ENCODE measurements at regions not wholly inside any gene's neighbourhood (a gene's known extent, or its start where the extent isn't known, plus 50 kb on each side); places are given as distances from the start of the nearest gene placed in this dataset.

DNA sequence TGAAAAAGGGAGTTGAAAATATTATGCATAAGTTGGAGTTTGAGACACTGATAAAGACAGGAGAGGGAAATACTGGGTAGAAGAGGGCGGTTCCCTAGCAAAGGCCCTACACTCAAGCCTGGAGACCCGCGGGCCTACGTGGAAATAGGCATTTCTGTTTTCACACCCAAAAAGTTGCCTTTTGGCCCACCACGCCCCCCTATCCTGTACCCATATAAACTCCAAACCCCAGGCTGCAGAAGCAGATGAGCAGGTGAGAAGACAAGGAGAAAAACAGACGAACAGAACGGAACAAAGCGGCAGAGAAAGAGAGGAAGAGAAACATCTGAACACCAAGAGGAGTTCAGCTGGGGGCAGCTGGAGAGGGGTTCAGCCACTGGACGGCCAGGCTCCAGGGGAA, 177.9 kb downstream of the GALC start:
- no peak for TF ChIP-seq POLR2A (IDR thresholded peaks at IDR 0.05)
- TF ChIP-seq, protein P1, sequence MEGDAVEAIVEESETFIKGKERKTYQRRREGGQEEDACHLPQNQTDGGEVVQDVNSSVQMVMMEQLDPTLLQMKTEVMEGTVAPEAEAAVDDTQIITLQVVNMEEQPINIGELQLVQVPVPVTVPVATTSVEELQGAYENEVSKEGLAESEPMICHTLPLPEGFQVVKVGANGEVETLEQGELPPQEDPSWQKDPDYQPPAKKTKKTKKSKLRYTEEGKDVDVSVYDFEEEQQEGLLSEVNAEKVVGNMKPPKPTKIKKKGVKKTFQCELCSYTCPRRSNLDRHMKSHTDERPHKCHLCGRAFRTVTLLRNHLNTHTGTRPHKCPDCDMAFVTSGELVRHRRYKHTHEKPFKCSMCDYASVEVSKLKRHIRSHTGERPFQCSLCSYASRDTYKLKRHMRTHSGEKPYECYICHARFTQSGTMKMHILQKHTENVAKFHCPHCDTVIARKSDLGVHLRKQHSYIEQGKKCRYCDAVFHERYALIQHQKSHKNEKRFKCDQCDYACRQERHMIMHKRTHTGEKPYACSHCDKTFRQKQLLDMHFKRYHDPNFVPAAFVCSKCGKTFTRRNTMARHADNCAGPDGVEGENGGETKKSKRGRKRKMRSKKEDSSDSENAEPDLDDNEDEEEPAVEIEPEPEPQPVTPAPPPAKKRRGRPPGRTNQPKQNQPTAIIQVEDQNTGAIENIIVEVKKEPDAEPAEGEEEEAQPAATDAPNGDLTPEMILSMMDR (IDR thresholded peaks at IDR 0.05) = no peak

All from body of pancreas (tissue), 4 donors.